ENCODE measurements at regions not wholly inside any gene's neighbourhood (a gene's known extent, or its start where the extent isn't known, plus 50 kb on each side); places are given as distances from the start of the nearest gene placed in this dataset.

DNA sequence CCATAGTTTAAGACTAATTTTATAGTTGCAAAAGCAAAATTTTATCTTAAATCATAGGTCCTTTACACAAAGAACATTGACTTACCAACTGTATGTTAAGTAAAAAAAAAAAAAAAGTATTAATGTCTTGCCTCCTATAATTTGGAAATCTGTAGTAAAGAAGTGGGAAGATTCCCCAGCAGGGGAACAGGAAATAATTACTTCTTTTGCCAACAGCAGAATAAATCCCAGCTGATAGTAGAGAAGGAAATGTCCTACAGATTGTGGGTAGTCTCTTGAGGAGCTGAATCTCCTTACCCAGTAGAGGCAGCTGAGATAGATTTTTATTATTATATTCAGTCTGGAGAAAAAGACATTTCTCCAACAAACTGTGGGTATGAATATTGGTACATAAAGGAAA is 193.7 kb downstream of the SLC6A15 start:
- in situ Hi-C loops (cut with HindIII; ENCODE audit: low sequenced_read_pairs) = no loop called here
- no peak for DNase-seq (ENCODE audit: low read depth)
- TF ChIP-seq CTCF (IDR thresholded peaks at IDR 0.05; ENCODE audit: low read depth, low read length, missing control alignments) = no peak
- no peak overlapping the region for H3K4me3 ChIP-seq (ENCODE audit: low read depth, low read length)

DNA sequence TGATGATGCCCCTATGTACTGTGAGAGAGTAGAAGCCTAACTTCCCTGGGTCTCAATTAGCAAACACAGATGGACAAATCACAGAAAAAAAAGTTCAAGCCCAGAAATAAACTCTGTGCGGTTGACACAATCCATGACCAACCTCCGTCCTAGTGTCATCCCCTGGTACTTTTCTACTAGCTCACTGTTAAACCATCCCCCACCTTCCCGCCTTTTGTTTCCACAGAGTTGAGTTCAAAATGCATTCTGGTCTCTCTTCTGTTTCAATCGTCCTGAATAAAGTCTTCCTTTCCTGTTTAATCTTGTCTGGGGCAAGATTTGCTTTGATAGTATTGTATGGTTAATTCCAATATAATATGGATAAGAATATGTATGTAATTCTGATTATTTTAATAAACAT is 199.9 kb downstream of the SLC6A15 start:
- H3K4me3 ChIP-seq (ENCODE audit: low read depth, low read length) = no peak overlapping the region
- no peak for TF ChIP-seq CTCF (IDR thresholded peaks at IDR 0.05; ENCODE audit: low read depth, low read length, missing control alignments)
- in situ Hi-C loops (cut with HindIII; ENCODE audit: low sequenced_read_pairs) = no loop called here
- DNase-seq (ENCODE audit: low read depth) = no peak

DNA sequence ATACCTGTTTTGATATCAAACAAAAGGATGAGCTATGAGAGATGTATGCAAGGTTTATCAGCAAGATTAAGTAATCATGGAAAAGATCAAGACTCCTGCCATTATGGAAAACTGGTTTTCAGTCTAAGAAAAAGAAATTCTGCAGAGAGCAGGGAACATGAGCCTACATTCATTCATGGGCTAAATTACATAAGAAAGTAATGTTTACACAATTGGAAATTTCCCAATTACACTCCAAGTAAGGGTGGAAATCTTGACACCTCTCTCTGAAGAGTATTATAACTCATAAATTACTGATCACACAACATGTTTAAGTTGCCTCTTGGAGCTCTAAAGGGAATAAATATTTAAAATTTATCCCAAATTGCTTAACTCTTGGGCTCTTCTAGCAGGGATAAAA is 206.2 kb downstream of the SLC6A15 start:
- no peak for DNase-seq (ENCODE audit: low read depth)
- in situ Hi-C loops (cut with HindIII; ENCODE audit: low sequenced_read_pairs) = no loop called here
- H3K4me3 ChIP-seq (ENCODE audit: low read depth, low read length) = no peak overlapping the region
- TF ChIP-seq CTCF (IDR thresholded peaks at IDR 0.05; ENCODE audit: low read depth, low read length, missing control alignments) = no peak

DNA sequence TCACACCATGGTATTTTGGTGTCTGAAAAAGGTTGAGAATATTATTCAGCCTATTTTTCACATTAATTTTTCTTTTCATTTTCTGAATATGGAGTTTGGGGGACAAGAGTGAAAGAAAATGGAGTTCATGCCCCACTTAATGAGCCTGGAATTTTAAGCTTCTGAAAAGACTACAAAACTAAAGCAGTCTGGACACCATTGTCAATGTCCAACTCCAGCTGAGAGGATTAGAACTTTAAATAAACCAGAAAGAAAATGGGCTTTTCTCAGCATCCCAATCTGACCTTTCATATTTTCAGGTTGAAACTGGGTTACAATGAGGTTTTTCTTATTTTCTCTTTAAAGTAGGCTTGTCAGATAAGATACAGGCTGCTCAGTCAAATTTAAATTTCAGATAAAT is 207.7 kb downstream of the SLC6A15 start:
- no peak for DNase-seq (ENCODE audit: low read depth)
- no peak overlapping the region for H3K4me3 ChIP-seq (ENCODE audit: low read depth, low read length)
- in situ Hi-C loops (cut with HindIII; ENCODE audit: low sequenced_read_pairs) = no loop called here
- no peak for TF ChIP-seq CTCF (IDR thresholded peaks at IDR 0.05; ENCODE audit: low read depth, low read length, missing control alignments)

DNA sequence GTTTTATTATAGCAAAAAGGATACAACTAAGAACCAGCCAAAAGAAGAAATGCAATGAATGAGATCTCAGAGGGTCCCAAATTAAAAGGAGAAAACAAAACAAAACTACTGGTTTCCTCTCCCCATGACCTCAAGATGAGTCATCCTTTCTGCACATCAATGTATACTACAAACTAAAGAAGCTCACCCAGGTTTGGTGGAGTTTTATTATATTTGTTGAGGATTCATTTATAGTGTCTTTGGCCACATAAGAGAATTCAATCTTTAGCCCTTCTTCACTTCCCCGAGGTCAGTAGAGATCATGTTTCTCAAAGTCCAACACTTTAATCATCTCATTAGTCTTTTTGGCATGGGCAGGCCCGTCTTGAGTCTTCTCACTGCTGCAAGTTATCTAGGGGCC is 210.6 kb downstream of the SLC6A15 start:
- DNase-seq (ENCODE audit: low read depth) = no peak
- H3K4me3 ChIP-seq (ENCODE audit: low read depth, low read length) = no peak overlapping the region
- no peak for TF ChIP-seq CTCF (IDR thresholded peaks at IDR 0.05; ENCODE audit: low read depth, low read length, missing control alignments)
- in situ Hi-C loops (cut with HindIII; ENCODE audit: low sequenced_read_pairs) = no loop called here

- no peak for DNase-seq (ENCODE audit: low read depth)
- no peak overlapping the region for H3K4me3 ChIP-seq (ENCODE audit: low read depth, low read length)
- in situ Hi-C loops (cut with HindIII; ENCODE audit: low sequenced_read_pairs) = no loop called here
- TF ChIP-seq CTCF (IDR thresholded peaks at IDR 0.05; ENCODE audit: low read depth, low read length, missing control alignments) = no peak
Observed at GRCh38 chr12:84701041-84701440, 211.6 kb downstream of the SLC6A15 start.

All from astrocyte of the cerebellum (primary cell).